ENCODE measurements at regions not wholly inside any gene's neighbourhood (a gene's known extent, or its start where the extent isn't known, plus 50 kb on each side); places are given as distances from the start of the nearest gene placed in this dataset.

GRCh38 chr6:45830441-45831139 lies 185.1 kb downstream of the CLIC5 start:
- DNase-seq (ENCODE audit: low read depth in 2 of 2), result no peak

GRCh38 chr6:45829873-45830272 lies 185.8 kb downstream of the CLIC5 start:
- DNase-seq (ENCODE audit: low read depth in 2 of 2), result no peak

GRCh38 chr6:45827952-45828530 lies 187.6 kb downstream of the CLIC5 start:
- no peak for DNase-seq (ENCODE audit: low read depth in 2 of 2)

GRCh38 chr6:45822873-45823272 lies 192.8 kb downstream of the CLIC5 start:
- DNase-seq (ENCODE audit: low read depth in 2 of 2), result no peak

GRCh38 chr6:45822246-45822812 lies 193.3 kb downstream of the CLIC5 start:
- no peak for DNase-seq (ENCODE audit: low read depth in 2 of 2)

GRCh38 chr6:45818655-45819054 lies 197.0 kb downstream of the CLIC5 start:
- no peak for DNase-seq (ENCODE audit: low read depth in 2 of 2)

GRCh38 chr6:45816674-45817297 lies 198.9 kb downstream of the CLIC5 start:
- no peak for DNase-seq (ENCODE audit: low read depth in 2 of 2)

- no peak for DNase-seq (ENCODE audit: low read depth in 2 of 2)
Measured at GRCh38 chr6:45815466-45816125, 200.1 kb downstream of the CLIC5 start.

- DNase-seq (ENCODE audit: low read depth in 2 of 2), result no peak
Measured at GRCh38 chr6:45814772-45815171, 200.9 kb downstream of the CLIC5 start.

- DNase-seq (ENCODE audit: low read depth in 2 of 2), result no peak
Measured at GRCh38 chr6:45813943-45814342, 201.7 kb downstream of the CLIC5 start.

- DNase-seq (ENCODE audit: low read depth in 2 of 2), result no peak
Measured at GRCh38 chr6:45812922-45813321, 202.7 kb downstream of the CLIC5 start.

GRCh38 chr6:45808917-45809316 lies 206.7 kb downstream of the CLIC5 start:
- no peak for DNase-seq (ENCODE audit: low read depth in 2 of 2)

GRCh38 chr6:45808042-45808645 lies 207.5 kb downstream of the CLIC5 start:
- DNase-seq (ENCODE audit: low read depth in 2 of 2), result no peak

GRCh38 chr6:45807311-45808041 lies 208.2 kb downstream of the CLIC5 start:
- no peak for DNase-seq (ENCODE audit: low read depth in 2 of 2)

- DNase-seq (ENCODE audit: low read depth in 2 of 2), result no peak
Measured at GRCh38 chr6:45806172-45806571, 209.5 kb downstream of the CLIC5 start.

GRCh38 chr6:45803071-45803470 lies 212.6 kb downstream of the CLIC5 start:
- DNase-seq (ENCODE audit: low read depth in 2 of 2), result no peak

- no peak for DNase-seq (ENCODE audit: low read depth in 2 of 2)
Measured at GRCh38 chr6:45801471-45802289, 214.0 kb downstream of the CLIC5 start.

- no peak for DNase-seq (ENCODE audit: low read depth in 2 of 2)
Measured at GRCh38 chr6:45800911-45801310, 214.7 kb downstream of the CLIC5 start.

GRCh38 chr6:45795678-45796077 lies 220.0 kb downstream of the CLIC5 start:
- DNase-seq (ENCODE audit: low read depth in 2 of 2), result no peak

GRCh38 chr6:45794465-45794864 lies 221.2 kb downstream of the CLIC5 start:
- no peak for DNase-seq (ENCODE audit: low read depth in 2 of 2)
